Gastrocnemius medialis (tissue), 4 donors: ENCODE measurements at regions not wholly inside any gene's neighbourhood (a gene's known extent, or its start where the extent isn't known, plus 50 kb on each side); places are given as distances from the start of the nearest gene placed in this dataset.

Experiments used
- CTCF ChIP-seq, 5 experiments: fragments of 450-650 bp in 3 of 5; fragments of 200-600 bp in 2 of 5; sonication (generic) in 2 of 5; IDR thresholded peaks in 4 of 5; conservative IDR thresholded peaks in 1 of 5; 1 replicate in 4 of 5; 2 replicates in 1 of 5; pipeline ENCODE4 v1.5.1; 2016 to 2019; ENCODE audit warnings: antibody characterized with exemption in 5 of 5, mild to moderate bottlenecking in 3 of 5, moderate library complexity in 3 of 5
- POLR2A ChIP-seq, 2 donors: fragments of 450-650 bp; IDR thresholded peaks; one replicate each; pipeline ENCODE4 v1.6.1; 2017; ENCODE audit warnings: antibody characterized with exemption in 2 of 2, mild to moderate bottlenecking in 2 of 2, moderate library complexity in 2 of 2

- TF ChIP-seq CTCF (IDR thresholded peaks at IDR 0.05 in 4 of 5, conservative IDR thresholded peaks at IDR 0.05 in 1 of 5) (no peak), POLR2A (IDR thresholded peaks at IDR 0.05) (no peak)
Measured at GRCh38 chr18:24536326-24536725, 75.9 kb downstream of the HRH4 start.
